Epithelial cell of esophagus (primary cell): ENCODE measurements at regions not wholly inside any gene's neighbourhood (a gene's known extent, or its start where the extent isn't known, plus 50 kb on each side); places are given as distances from the start of the nearest gene placed in this dataset.

Experiments used
- DNase-seq: peaks from one replicate; pipeline ENCODE4 v3.0.0; 2010; ENCODE audit warnings: low read depth
- H3K4me3 ChIP-seq: 2 replicates; pipeline ENCODE4 v1.5.1; 2011; ENCODE audit warnings: mild to moderate bottlenecking, low read length, control low read depth
- CTCF ChIP-seq: IDR thresholded peaks from 2 replicates; pipeline ENCODE4 v1.5.1; 2011; ENCODE audit warnings: low read depth, mild to moderate bottlenecking, low read length, control low read depth, inconsistent platforms; ENCODE audit not compliant: insufficient read depth; ENCODE audit errors: missing control alignments

- TF ChIP-seq CTCF: no peak
- H3K4me3 ChIP-seq: no peak overlapping the region
- peak; percentile 55 for DNase-seq
Observed at GRCh38 chr13:106153876-106154275, 381.6 kb downstream of the EFNB2 start.

GRCh38 chr13:106153041-106153440 lies 382.4 kb downstream of the EFNB2 start:
- DNase-seq: no peak
- no peak for TF ChIP-seq CTCF
- no peak overlapping the region for H3K4me3 ChIP-seq

GRCh38 chr13:106152047-106152446 lies 383.4 kb downstream of the EFNB2 start:
- H3K4me3 ChIP-seq: no peak overlapping the region
- DNase-seq: peak; percentile 54
- TF ChIP-seq CTCF: no peak

GRCh38 chr13:106151056-106151699 lies 384.3 kb downstream of the EFNB2 start:
- TF ChIP-seq CTCF: no peak
- H3K4me3 ChIP-seq: no peak overlapping the region
- peak; percentile 97 for DNase-seq

- peak; percentile 30 for DNase-seq
- H3K4me3 ChIP-seq: no peak overlapping the region
- no peak for TF ChIP-seq CTCF
Observed at GRCh38 chr13:106145997-106146864, 389.2 kb downstream of the EFNB2 start.

GRCh38 chr13:106145070-106145469 lies 390.4 kb downstream of the EFNB2 start:
- H3K4me3 ChIP-seq: no peak overlapping the region
- no peak for TF ChIP-seq CTCF
- DNase-seq: no peak
